ENCODE measurements at regions not wholly inside any gene's neighbourhood (a gene's known extent, or its start where the extent isn't known, plus 50 kb on each side); places are given as distances from the start of the nearest gene placed in this dataset.
"Not testable (repeated sequence)": the region's sequence is repeated elsewhere in the genome, so short reads cannot be mapped to it uniquely, and the experiment has no call there.

DNA sequence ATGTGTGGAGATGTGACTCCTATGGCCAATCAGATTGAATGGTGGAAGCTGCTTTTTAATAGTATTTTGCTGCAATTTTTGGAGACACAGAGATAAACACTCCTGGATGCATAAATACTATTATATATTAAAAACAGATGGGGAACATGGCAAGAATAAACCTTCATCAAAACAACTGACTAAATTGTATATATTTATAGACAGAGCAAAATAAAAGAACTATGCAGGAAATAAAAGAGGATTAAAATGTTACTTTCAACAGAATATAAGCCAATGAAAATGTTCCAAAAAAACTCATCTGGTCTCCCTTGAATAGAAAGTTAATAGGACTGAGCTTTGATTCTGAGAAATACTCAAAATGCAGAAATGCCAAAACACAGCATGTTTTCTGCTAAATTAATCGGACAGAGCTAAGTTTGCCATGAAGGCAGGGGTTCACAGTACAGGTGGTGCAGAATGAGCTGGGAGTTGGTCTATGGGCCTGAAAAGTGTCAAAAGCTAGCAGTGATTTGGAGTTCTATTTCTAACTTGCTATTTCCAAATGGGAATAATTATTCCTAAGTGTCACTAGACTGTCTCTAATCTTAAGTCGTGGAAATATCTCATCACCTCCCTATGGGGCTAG is 227.2 kb downstream of the CNTN3 start:
- DNase-seq: no peak
- 77 to 78% methylated on average over 2 of the region's 2 CpGs for WGBS, 2 donors
- Histone ChIP-seq H3K4me3 (no peak overlapping the region), H3K36me3 (no peaks in the 10 kb centered on the region), H3K4me1 (no peaks in the 10 kb centered on the region), H3K27ac (no peak overlapping the region), H3K9me3 (no peaks in the 10 kb centered on the region), H3K27me3 (no peaks in the 10 kb centered on the region)
- ATAC-seq (ENCODE audit: low FRiP score in 2 of 2): no peak
- TF ChIP-seq, protein P1, sequence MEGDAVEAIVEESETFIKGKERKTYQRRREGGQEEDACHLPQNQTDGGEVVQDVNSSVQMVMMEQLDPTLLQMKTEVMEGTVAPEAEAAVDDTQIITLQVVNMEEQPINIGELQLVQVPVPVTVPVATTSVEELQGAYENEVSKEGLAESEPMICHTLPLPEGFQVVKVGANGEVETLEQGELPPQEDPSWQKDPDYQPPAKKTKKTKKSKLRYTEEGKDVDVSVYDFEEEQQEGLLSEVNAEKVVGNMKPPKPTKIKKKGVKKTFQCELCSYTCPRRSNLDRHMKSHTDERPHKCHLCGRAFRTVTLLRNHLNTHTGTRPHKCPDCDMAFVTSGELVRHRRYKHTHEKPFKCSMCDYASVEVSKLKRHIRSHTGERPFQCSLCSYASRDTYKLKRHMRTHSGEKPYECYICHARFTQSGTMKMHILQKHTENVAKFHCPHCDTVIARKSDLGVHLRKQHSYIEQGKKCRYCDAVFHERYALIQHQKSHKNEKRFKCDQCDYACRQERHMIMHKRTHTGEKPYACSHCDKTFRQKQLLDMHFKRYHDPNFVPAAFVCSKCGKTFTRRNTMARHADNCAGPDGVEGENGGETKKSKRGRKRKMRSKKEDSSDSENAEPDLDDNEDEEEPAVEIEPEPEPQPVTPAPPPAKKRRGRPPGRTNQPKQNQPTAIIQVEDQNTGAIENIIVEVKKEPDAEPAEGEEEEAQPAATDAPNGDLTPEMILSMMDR (IDR thresholded peaks at IDR 0.05): no peak
- no peak for TF ChIP-seq POLR2A (IDR thresholded peaks at IDR 0.05)
- no peak for TF ChIP-seq POLR2AphosphoS5 (IDR thresholded peaks at IDR 0.05)

GRCh38 chr3:74384159-74384558 is 230.3 kb downstream of the CNTN3 start:
- DNase-seq (no peak), ATAC-seq (ENCODE audit: low FRiP score in 2 of 2) (no peak)
- no peak overlapping the region for H3K4me3 ChIP-seq
- no peak for TF ChIP-seq POLR2A (IDR thresholded peaks at IDR 0.05)
- TF ChIP-seq EP300 (IDR thresholded peaks at IDR 0.05): no peak
- no peak for TF ChIP-seq POLR2AphosphoS5 (IDR thresholded peaks at IDR 0.05)
- TF ChIP-seq, protein P1 (IDR thresholded peaks at IDR 0.05): no peak
- H3K9me3 ChIP-seq: no peaks in the 10 kb centered on the region
- 56 to 68% methylated on average over 4 of the region's 4 CpGs for WGBS, 2 donors
- H3K4me1 ChIP-seq: no peaks in the 10 kb centered on the region
- H3K36me3 ChIP-seq: no peaks in the 10 kb centered on the region
- no peaks in the 10 kb centered on the region for H3K27me3 ChIP-seq
- no peak overlapping the region for H3K27ac ChIP-seq

DNA sequence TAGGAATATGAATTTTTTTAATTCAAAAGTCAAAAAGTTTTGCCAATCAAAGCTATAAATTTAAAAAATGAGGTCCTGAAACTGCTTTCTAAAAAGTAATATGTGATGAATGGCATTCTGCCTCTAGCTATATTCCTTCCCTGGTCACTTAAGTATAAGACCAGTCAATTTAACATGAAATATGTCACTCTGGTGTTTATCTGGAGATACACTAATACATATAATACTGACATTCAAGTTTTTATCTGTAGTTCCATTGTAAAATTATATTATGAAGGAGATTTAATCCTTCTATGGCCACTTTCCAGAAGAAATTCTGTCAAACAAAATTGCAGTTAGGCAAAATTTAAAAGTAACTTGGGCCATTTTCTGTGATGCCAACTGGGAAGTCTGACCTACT is 236.8 kb downstream of the CNTN3 start:
- no peaks in the 10 kb centered on the region for H3K27me3 ChIP-seq
- H3K4me3 ChIP-seq: no peak overlapping the region
- ATAC-seq (ENCODE audit: low FRiP score in 2 of 2) (no peak), DNase-seq (no peak)
- no peak overlapping the region for H3K27ac ChIP-seq
- no peaks in the 10 kb centered on the region for H3K4me1 ChIP-seq
- no peaks in the 10 kb centered on the region for H3K36me3 ChIP-seq
- TF ChIP-seq, protein P1 (IDR thresholded peaks at IDR 0.05): no peak
- TF ChIP-seq POLR2AphosphoS5 (IDR thresholded peaks at IDR 0.05) (no peak), POLR2A (IDR thresholded peaks at IDR 0.05) (no peak), EP300 (IDR thresholded peaks at IDR 0.05) (no peak)
- H3K9me3 ChIP-seq: no peaks in the 10 kb centered on the region

DNA sequence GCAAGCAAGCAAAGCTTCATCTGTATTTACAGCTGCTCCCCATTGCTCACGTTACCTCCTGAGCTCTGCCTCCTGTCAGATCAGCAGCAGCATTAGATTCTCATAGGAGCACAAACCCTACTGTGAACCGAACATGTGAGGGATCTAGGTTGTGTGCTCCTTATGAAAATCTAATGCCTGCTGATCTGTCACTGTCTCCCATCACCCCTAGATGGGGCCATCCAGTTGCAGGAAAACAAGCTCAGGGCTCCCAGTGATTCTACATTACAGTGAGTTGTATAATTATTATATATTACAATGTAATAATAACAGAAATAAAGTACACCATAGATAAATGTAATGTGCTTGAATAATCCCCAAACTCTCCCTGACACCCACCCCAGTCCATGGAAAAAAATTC is 238.1 kb downstream of the CNTN3 start:
- H3K27ac ChIP-seq; H3K36me3 ChIP-seq; H3K9me3 ChIP-seq; DNase-seq; H3K27me3 ChIP-seq; ATAC-seq (ENCODE audit: low FRiP score in 2 of 2); H3K4me3 ChIP-seq; H3K4me1 ChIP-seq: not testable (repeated sequence)
- WGBS, 2 donors: 80 to 91% methylated on average over 2 of the region's 2 CpGs

GRCh38 chr3:74375653-74376052 is 238.8 kb downstream of the CNTN3 start:
- H3K27me3 ChIP-seq: no peaks in the 10 kb centered on the region
- ATAC-seq (ENCODE audit: low FRiP score in 2 of 2) (no peak), DNase-seq (no peak)
- H3K27ac ChIP-seq: no peak overlapping the region
- TF ChIP-seq POLR2A (IDR thresholded peaks at IDR 0.05) (no peak), POLR2AphosphoS5 (IDR thresholded peaks at IDR 0.05) (no peak), EP300 (IDR thresholded peaks at IDR 0.05) (no peak)
- TF ChIP-seq, protein P1 (IDR thresholded peaks at IDR 0.05): no peak
- no peak overlapping the region for H3K4me3 ChIP-seq
- no peaks in the 10 kb centered on the region for H3K36me3 ChIP-seq
- H3K9me3 ChIP-seq: no peaks in the 10 kb centered on the region
- 82 to 90% methylated on average over 1 of the region's 1 CpG for WGBS, 2 donors
- H3K4me1 ChIP-seq: no peaks in the 10 kb centered on the region

Measured in upper lobe of left lung (tissue), 6 donors.